ENCODE measurements at regions not wholly inside any gene's neighbourhood (a gene's known extent, or its start where the extent isn't known, plus 50 kb on each side); places are given as distances from the start of the nearest gene placed in this dataset.

DNA sequence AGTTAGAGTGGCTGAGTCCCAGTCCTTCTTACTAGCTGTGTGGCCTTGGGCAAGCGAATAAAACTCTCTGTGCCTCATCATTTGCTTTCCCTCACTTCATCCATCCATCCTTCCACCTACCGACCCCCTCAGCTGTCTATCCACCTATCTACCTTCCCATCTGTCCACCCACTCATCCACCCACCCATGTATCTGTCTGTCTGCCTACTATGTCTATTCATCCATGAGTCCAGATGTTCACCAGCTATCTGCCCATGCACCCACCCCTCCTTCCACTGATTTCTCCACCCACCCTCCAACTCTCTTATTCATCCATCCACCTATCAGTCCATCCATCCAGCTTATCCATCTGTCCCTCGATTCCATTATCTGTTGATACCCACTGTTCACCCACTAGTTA, 60.4 kb upstream of the ATP2B2 start:
- H2AFZ ChIP-seq (ENCODE audit: low read depth, low read length) = no peak overlapping the region
- H3K4me2 ChIP-seq (ENCODE audit: insufficient read depth, low read length) = no peak overlapping the region
- no peaks in the 10 kb centered on the region for H4K20me1 ChIP-seq (ENCODE audit: insufficient read depth, low read length)
- TF ChIP-seq, protein P1, sequence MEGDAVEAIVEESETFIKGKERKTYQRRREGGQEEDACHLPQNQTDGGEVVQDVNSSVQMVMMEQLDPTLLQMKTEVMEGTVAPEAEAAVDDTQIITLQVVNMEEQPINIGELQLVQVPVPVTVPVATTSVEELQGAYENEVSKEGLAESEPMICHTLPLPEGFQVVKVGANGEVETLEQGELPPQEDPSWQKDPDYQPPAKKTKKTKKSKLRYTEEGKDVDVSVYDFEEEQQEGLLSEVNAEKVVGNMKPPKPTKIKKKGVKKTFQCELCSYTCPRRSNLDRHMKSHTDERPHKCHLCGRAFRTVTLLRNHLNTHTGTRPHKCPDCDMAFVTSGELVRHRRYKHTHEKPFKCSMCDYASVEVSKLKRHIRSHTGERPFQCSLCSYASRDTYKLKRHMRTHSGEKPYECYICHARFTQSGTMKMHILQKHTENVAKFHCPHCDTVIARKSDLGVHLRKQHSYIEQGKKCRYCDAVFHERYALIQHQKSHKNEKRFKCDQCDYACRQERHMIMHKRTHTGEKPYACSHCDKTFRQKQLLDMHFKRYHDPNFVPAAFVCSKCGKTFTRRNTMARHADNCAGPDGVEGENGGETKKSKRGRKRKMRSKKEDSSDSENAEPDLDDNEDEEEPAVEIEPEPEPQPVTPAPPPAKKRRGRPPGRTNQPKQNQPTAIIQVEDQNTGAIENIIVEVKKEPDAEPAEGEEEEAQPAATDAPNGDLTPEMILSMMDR (IDR thresholded peaks at IDR 0.05; ENCODE audit: borderline replicate concordance, extremely low read depth, low read length, poor library complexity, severe bottlenecking) = no peak
- no peak for TF ChIP-seq EZH2 (IDR thresholded peaks at IDR 0.05; ENCODE audit: borderline replicate concordance, low read depth, low read length, severe bottlenecking)
- no peak for DNase-seq
- ATAC-seq (ENCODE audit: insufficient read depth, low read depth) = no peak
- H3K27ac ChIP-seq (ENCODE audit: low read length) = no peak overlapping the region
- no peaks in the 10 kb centered on the region for H3K4me1 ChIP-seq (ENCODE audit: insufficient read depth, low read length)
- peaks cover 3% of the 10 kb centered on the region for H3K27me3 ChIP-seq (ENCODE audit: insufficient read depth, low read length, poor library complexity)
- H3K36me3 ChIP-seq (ENCODE audit: insufficient read depth, low read length) = no peaks in the 10 kb centered on the region
- no peak overlapping the region for H3K9ac ChIP-seq (ENCODE audit: low read depth, low read length)
- H3K79me2 ChIP-seq (ENCODE audit: insufficient read depth, low read length) = no peaks in the 10 kb centered on the region
- no peaks in the 10 kb centered on the region for H3K9me3 ChIP-seq (ENCODE audit: insufficient read depth, low read length, severe bottlenecking)
- no peak overlapping the region for H3K4me3 ChIP-seq (ENCODE audit: low read depth in 1 of 2, low read length in 2 of 2)

DNA sequence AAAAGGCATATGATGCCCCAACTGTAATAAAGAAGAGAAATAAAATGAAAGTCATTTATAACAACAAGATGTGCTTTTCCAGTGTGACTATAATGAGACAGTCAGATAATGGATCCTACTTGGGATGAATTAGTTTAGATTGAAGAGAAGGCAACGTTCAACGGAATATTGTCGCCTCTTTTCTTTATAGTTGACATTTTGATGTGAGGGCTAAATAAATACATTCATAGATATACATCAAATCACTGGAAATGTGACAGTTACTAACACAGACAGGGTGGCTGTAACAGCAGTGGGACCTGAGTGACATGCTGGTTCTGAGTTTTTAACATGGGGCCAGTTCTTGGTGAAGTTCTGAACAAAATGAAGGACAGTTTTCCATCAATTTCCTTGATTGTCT, 61.1 kb upstream of the ATP2B2 start:
- Histone ChIP-seq H3K27ac (ENCODE audit: low read length) (no peak overlapping the region), H3K79me2 (ENCODE audit: insufficient read depth, low read length) (no peaks in the 10 kb centered on the region), H2AFZ (ENCODE audit: low read depth, low read length) (no peak overlapping the region), H3K9ac (ENCODE audit: low read depth, low read length) (no peak overlapping the region), H3K4me1 (ENCODE audit: insufficient read depth, low read length) (no peaks in the 10 kb centered on the region), H3K27me3 (ENCODE audit: insufficient read depth, low read length, poor library complexity) (peaks cover 3% of the 10 kb centered on the region), H3K4me3 (ENCODE audit: low read depth in 1 of 2, low read length in 2 of 2) (no peak overlapping the region), H3K36me3 (ENCODE audit: insufficient read depth, low read length) (no peaks in the 10 kb centered on the region), H4K20me1 (ENCODE audit: insufficient read depth, low read length) (no peaks in the 10 kb centered on the region), H3K4me2 (ENCODE audit: insufficient read depth, low read length) (no peak overlapping the region), H3K9me3 (ENCODE audit: insufficient read depth, low read length, severe bottlenecking) (no peaks in the 10 kb centered on the region)
- DNase-seq (no peak), ATAC-seq (ENCODE audit: insufficient read depth, low read depth) (no peak)
- no peak for TF ChIP-seq EZH2 (IDR thresholded peaks at IDR 0.05; ENCODE audit: borderline replicate concordance, low read depth, low read length, severe bottlenecking)
- TF ChIP-seq, protein P1 (IDR thresholded peaks at IDR 0.05; ENCODE audit: borderline replicate concordance, extremely low read depth, low read length, poor library complexity, severe bottlenecking) = no peak

DNA sequence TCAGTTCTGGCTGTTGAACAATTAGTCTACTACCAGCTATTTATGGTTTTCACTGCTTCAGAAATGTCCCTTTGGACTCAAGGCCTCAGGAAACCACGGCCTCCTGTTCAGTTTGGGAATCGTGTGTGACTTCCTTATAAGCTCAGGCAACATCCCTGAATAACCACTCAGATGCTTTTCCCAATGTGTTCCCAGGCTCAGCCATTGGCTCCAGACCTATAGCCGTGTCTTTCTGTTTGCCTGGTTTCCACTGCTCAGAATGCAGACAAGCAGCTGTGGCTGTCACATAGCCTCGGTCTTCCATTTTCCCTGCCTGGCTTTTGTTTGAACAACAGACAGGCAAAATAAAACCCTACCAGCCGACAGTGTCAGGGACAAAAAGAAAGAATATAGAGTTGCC, 63.2 kb upstream of the ATP2B2 start:
- Histone ChIP-seq H3K27ac (ENCODE audit: low read length) (no peak overlapping the region), H3K9me3 (ENCODE audit: insufficient read depth, low read length, severe bottlenecking) (no peaks in the 10 kb centered on the region), H3K79me2 (ENCODE audit: insufficient read depth, low read length) (no peaks in the 10 kb centered on the region), H2AFZ (ENCODE audit: low read depth, low read length) (no peak overlapping the region), H3K9ac (ENCODE audit: low read depth, low read length) (no peak overlapping the region), H4K20me1 (ENCODE audit: insufficient read depth, low read length) (no peaks in the 10 kb centered on the region), H3K4me3 (ENCODE audit: low read depth in 1 of 2, low read length in 2 of 2) (no peak overlapping the region), H3K27me3 (ENCODE audit: insufficient read depth, low read length, poor library complexity) (peaks cover 8% of the 10 kb centered on the region), H3K36me3 (ENCODE audit: insufficient read depth, low read length) (no peaks in the 10 kb centered on the region), H3K4me1 (ENCODE audit: insufficient read depth, low read length) (no peaks in the 10 kb centered on the region), H3K4me2 (ENCODE audit: insufficient read depth, low read length) (no peak overlapping the region)
- TF ChIP-seq, protein P1 (IDR thresholded peaks at IDR 0.05; ENCODE audit: borderline replicate concordance, extremely low read depth, low read length, poor library complexity, severe bottlenecking) = no peak
- no peak for TF ChIP-seq EZH2 (IDR thresholded peaks at IDR 0.05; ENCODE audit: borderline replicate concordance, low read depth, low read length, severe bottlenecking)
- DNase-seq (no peak), ATAC-seq (ENCODE audit: insufficient read depth, low read depth) (no peak)
